HG02943 (cell line): ENCODE measurements at regions not wholly inside any gene's neighbourhood (a gene's known extent, or its start where the extent isn't known, plus 50 kb on each side); places are given as distances from the start of the nearest gene placed in this dataset.

Experiments
- ATAC-seq: cut with Tn5 transposase; IDR thresholded peaks from one replicate; pipeline ENCODE4 v1.9.1; 2021; ENCODE audit warnings: mild to moderate bottlenecking, low read depth, moderate library complexity; ENCODE audit not compliant: unreplicated experiment

DNA sequence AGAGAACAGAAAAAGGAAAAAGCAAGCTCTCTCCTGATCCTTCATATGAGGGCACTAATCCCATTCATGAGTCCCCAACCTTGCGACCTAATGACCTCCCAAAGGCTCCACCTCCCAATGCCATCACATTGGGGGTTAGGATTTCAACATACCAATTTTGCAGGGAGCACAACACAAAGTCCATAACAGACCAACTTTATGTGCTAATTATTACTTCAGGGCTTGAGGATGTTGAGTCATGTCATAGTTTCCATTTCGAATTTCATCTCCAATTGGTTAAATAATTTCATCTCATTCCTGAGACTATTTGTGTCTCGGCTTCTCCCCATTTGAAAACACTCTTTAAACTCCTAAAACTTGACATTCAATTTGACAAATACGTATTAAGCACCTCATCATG, 69.9 kb upstream of the KLF7 start:
- ATAC-seq, result no peak

DNA sequence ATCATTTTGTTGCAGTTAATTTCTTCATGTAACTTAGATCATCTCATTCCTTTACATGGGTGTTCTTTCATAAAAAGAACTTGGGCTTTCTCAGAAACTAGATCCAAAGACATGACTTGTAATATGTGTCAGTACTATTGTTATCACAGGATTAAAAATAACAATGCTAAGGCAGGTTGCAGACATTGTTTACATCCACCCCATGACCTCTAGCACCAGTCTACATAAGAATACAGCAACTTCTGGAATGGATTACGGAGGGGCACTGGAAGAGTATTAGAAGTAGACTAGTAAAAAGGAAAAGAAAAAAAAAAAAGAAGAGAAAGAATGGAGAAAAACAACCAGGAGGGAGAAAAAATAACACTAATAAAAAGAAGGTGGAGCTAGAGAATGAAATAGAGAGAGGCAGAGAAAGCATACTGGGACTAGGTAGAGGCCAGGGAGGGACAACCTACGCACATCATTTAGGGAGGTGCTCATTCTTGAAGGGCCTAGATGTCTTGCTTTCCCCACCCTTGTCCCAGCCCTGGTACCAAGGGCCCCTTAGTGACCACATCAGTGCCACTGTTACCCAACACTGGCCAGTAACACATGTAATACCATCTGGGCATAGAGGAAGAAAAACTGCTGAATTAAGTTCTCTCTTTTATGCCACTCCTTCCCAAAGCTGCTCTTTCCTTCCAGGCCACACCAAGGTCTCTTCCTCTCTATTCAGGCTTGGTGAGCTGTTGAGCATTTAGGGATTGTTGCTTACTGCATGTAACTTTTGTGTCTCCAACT, 70.6 kb upstream of the KLF7 start:
- no peak for ATAC-seq

DNA sequence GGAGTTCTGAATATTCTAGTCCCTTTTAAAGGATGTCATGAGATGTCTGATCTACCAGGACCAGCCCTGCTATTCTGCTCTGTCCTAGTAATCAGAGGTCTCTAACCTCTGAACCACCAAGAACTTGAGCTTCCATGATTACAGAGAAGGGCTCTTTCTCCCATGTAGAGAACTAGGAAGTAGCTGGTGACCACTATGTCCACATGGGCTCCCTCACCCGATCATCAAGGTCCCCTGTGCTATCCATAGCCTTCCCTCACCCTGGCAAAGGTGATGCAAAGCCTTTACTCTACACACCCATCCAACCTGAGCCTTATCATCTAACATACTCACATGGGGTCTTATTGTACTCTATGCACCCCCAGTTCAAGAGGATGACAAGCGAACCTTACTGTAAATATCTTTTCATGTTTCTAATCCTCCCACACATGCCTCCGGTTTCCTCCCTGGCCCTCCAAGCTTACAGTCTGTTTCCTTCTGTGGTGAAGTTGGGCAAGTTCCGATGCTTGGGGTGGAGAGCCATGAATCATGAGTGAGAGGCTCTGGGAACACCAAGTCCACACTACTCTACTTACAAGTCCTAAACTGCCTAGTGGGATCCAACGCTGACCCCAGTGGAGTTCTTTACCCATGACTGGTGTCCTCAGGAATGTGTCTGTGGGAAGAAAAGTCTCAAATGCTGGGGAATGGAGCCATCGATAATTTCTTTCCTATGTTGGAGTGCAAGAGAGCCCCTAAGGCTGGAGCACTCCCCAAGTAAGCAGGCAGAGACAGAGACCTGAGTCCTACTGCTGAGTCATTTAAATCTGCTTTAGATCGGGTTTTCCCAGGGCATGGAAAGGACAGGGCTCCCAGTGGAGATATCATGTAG, 73.3 kb upstream of the KLF7 start:
- no peak for ATAC-seq

DNA sequence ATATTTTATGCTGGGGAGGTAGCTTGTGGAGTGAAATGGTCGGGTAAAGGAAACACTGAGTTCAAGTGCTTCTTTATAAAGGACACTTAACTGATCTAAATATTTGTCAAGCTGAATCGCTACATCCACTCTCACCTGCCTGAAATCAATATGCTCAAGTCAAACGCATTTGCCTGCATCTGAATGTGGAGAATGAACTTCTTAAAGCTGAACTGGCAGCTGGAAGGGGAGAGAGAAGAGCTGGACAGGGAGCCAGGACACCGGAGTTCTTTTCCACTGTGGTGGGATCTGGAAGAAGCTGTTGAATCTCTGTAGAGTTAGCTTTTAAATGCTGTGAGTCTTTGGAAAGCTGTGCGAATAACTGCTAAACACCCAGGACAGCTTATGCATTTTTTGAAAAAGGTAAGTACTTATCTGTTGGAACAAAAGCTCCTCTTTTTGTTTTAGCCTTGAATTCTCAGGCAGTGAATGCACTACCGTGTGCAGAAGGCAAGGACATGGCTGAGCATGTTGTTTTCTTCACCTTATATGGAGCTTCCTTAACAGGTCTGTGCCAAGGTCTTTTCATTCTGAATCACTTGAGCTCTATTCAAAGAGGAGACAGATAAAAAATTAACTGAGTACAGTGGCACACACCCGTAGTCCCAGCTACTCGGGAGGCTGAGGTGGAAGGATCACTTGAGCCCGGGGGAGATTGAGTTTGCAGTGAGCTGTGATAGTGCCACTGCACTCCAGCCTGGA, 74.2 kb upstream of the KLF7 start:
- no peak for ATAC-seq

DNA sequence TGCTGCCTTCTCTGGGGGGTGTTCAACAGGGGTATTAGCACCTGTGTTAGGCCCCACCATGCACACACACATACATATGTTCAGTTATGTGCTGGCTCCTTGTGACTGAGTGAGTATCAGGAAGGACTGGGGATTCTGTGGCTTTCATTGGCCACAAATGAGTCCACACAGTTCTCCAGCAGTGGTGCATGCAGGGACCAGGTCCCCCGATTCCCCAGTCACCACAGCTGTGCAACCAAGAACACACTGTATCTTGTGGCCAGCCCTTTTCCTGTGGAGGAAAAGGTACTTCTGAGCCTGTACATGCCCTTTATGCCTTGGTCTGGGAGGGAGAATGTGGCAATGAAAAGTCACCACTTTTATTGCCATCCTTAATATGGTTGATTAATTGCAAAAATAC, 74.9 kb upstream of the KLF7 start:
- ATAC-seq, result no peak

DNA sequence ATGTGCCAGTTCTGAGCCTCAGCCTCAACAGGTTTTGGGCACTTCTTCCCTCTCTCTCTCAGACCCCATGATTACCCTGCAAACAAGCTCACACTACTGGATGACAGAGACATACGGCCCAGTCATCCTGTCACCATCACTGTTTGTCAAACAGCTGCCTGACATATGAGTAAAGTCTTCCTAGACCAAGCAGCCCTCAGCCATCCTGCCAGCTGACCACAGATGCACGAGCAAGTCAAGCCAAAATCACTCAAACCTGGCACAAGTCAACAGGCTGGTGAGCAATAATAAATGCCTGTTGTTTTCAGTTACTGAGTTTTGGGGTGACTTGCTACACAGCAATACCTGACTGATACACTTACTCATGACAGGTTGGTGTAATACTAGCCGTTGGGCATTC, 75.5 kb upstream of the KLF7 start:
- ATAC-seq, result no peak

DNA sequence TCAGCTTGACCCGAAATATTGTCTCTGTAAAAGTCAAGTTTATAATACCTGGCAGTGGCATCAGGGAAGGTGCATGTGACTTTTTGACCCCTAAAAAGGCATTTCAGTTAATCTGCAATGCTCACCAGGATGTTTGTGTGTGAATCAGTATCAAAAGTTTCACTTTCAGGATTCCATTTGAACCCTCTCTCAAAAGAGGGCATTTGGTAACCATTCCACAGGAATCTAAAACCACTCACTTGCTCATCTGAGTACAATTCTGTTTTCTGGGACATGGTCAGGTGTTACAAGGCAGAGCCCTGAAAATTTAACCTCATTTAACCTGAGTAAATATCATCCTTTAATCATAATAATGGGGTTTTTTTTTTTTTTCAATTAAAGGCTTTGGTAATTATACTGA, 77.9 kb upstream of the KLF7 start:
- ATAC-seq, result no peak

DNA sequence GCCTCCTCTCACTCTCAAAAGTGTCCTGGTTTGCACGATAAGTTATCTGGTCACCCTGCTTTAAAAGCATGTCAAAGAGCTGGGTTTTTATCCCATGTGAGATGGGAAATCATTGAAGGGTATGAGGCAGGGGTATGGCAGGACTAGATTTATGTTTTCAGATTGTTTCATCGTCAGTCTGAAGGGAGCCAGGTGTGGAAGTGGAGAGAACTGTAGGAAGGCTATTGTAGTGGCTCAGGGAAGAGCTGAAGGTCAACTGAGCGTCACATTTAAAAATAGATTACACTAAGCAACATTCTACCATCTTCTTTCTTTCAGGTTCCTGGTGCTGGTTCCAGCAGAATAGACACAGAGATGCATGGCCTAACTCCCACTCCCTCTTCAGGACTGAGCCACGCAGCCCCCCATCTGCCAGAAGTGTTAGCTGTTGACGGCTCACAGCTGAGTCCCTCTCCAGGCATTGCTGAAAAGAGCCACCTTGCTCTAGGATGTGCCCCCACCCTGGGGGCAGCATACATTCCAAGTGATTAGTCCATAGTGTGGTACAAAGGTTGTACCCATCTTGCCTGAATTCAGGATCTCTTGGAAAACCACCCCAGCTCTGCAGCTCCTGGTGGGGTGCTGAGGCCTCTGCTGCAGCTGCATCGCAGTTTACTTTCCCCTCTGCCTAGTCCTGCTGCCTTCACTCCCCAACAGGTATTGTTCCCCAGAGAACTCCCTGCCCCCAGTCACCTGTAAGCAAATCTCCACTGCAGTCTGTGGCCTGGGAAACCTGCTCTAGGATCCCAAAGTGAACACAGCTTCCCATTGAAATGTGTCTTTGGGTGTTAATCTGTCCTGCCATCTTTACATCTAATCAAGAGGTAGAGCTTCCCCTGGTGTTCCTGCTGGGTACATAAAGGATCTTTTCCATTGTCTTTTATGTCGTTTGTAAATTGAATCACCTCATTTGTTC, 79.5 kb upstream of the KLF7 start:
- no peak for ATAC-seq

DNA sequence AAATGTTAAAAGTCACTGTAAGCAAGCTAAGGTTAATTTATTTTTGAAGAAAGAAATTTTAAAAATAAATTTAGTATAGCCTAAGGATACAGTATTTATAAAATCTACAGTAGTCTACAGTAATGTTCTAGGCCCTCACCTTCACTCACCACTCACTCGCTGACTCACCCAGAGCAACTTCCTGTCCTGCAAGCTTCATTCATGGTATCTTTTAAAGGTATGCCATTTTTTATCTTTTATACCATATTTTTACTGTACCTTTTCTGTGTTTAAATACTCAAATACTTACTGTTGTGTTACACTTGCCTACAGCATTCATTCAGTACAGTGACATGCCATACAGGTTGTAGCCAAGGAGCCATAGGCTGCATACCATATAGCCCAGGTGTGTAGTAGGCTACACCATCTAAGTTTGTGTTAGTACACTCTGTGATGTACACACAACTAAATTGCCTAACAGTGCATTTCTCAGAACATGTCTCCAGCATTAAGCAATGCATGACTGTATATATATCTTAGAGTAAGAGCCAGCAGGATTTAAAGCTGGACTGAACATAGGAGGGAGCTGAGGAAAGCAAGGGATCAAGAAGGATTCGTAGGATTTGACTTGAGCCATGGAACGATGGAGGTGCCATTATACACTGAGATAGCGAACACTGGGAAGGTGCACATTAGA, 83.1 kb upstream of the KLF7 start:
- no peak for ATAC-seq

DNA sequence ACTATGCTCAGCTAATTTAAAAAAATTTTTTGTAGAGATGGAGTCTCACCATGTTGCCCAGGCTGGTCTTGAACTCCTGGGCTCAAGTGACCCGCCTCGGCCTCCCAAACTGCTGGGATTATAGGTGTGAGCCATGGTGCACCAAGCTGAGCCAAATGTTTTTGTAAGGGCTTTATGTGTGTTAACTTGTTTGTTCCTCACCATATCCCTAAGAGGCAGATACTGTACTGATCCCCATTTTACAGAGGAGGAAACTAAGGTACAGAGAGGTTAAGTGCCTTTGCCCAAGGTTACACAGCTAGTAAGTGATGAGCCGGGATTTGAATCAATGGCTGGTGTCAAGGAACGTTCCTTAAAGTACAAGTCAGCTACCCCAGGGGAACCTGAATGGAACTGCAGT, 85.3 kb upstream of the KLF7 start:
- ATAC-seq, result no peak

DNA sequence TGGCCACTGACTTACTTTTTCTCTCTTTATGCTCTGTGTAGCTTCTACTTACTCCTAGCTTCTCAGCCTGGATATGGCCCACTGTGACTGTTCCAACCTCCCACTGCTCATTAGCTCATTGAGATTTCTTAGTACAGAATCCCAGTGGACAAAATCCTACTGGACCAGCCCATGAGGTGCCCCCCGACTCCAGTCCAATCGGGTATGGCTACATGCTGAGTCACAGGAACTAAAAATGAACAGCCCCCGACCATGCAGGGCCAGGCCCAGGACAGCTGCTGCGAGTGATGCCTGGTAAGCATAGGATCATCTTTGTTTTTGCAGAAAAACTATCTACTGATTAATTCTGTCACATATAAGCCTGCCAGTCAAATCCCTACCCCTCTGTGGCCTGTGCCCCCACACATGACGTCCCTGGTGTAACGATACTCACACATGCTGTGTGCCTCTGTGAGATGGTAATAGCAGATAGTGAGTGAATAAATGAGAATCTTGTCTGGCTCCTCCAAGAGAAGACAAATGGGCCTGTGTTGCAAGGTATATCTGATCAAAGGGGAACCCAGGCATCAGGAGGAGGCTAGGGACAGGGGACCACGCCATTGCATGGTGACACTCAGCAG, 85.9 kb upstream of the KLF7 start:
- no peak for ATAC-seq

DNA sequence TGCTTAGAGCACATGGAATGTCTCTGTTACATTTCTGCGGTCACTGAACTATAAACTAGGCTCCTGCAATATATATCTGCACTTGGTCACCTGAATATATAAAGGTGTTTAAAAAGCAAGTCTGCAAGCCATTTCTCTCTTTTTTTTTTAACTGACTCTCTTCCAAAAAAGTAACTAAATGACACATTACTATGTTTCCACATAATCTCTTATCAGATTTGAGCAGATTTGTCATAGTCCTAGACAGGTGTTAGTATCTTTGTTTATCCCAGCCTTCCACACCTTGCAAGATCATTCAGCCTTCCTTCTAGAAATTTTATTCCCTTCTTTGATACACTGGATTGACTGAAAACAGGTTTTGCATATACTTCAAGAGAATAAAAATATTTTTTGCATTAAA, 86.7 kb upstream of the KLF7 start:
- no peak for ATAC-seq

DNA sequence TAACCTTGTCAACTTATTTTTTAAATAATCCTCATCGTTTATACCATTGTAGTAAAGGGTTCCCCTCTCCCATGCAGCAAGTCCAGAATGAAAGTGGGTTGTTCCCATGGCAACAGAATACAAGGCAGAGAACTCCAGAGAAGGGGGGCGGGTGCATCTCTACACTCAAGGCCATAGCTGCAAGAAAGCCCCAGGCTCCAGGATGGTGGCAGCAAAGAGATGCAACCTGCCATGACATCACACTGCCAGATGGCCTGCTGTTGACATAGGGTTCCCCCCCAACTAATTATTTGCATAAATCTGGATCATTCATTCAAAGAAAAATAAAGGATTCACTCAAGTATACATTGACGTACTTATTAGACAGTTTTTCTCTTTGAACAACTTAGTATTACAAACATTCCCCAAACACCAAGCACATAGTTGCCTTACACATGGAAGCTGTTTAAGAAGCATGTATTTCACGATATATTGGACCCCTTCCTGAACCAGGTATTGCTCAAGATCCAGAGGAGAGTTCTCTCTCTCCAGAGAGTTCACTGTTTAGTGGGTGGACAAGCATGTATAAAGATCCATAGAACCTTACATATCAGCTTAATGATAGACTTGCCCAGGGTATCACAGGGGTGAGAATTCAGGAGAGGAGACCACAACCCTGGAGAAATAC, 87.4 kb upstream of the KLF7 start:
- no peak for ATAC-seq

DNA sequence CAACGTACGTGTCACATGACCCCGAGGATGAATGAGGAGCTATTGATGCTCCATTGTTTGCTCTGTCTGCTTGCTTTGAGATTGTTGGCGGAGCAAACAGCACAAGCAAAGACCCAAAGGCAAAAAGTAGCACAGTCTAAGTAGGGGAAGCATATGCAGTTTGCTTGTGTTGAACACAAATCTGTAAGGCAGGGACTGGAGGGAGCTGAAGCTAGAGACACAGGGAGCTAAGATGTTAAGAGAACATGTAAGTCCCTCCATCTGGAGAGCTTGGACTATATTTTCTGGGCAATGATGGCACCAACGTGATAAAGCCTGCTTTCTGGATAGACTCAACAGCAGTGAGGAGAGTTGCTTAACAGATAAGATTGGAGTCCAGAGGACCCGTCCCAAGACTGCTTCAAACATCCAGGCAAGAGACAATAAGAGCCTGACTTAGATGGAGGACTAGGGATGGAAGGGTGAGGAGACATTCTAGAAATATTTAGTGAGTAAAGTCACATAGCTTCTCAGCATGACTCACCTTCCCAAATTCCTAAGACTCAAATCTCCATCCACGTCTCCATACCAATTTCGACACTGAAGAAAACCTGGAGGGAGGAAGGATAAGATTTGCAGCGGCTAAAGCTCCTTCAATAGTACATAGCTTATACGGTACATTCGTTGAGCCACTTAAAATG, 88.1 kb upstream of the KLF7 start:
- no peak for ATAC-seq

DNA sequence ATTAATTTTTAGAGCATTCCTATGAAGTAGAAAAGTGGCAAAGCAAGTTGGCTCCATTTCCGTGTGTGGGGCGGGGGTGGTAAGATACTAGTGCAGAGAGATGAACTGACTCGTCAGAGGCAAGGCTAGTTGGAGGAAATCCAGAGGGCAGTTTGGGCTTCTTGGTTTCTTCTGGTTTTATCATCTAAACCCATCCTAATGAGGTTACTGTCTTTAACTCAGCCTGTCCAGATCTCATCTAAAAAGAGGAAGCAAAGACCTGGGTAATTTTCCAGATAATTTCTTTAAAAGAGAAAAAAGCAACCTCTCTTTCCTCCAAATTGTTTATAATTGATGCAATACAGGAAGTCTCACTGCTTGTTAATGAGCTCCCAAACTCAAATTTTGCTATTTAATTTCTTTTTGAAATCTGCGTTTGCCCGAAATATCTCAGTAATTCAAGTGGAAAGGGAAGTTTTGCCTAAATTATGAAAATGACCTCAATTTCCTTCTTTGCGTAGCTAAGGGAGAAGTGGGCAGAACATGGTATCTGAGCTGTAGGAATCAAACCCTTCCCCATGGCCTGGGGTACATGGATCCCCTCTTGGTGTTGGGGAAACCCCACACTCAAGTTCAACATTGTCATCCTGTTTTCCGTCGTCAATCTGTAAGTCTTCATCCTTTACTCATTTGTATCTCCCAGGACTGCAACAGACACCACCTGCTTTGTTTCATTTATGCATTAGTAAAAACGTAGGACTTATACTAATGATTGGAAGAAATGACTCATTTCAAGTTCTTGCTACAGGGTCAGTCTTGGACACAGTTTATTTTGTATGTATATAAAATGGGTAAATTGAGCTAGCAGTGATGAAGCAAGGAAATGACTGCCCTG, 89.1 kb upstream of the KLF7 start:
- no peak for ATAC-seq

DNA sequence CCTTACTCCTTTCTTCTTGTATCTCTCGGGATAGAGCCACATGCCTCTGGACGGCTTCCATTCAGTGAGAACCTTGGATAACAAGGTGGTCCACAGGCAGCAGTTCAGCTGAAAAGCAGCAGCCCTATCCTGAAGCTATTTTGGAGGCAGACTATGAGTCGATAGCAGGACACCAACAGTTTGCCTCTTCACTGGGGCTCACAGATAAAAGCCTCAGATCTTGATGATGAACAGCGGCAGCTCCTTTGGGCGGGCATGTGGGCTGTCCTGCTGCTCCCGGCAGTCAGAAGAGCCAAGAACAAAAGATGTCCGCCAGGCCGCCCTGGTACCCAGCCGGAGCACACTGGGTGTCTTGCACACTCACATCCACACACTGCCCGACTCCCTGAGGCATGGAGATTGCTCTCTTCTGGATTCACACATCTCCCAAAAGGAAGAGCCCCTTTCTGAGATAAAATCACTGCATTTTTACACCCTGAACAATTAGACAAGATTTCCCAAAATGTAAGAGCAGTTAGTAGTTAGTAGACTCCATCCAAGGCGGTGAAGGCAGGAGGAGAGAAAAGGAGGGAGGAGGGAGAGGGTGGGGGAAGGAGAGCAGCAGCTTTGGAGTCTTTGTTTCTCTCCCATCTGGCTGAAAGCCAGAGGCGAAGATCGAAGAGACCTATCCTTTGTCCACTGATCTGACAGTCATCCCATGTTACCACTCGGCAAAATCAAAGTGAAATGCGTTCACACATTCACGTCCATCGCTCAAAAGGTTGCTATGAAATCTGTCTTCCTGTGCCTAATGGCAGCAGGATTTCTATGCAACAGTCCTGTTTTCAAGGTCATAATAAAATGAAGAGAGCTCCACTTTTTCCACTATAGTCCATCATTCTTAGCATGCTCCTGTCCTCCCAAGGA, 90.1 kb upstream of the KLF7 start:
- no peak for ATAC-seq
